PC-3 (cell line): ENCODE measurements at regions not wholly inside any gene's neighbourhood (a gene's known extent, or its start where the extent isn't known, plus 50 kb on each side); places are given as distances from the start of the nearest gene placed in this dataset.

Source experiments
- ATAC-seq: fragments of 200-7000 bp; cut with Tn5 transposase; 2 replicates; pipeline ENCODE4 v1.9.1; 2020; ENCODE audit warnings: mild to moderate bottlenecking, moderate library complexity
- BruUV-seq: library from RNA; stranded (reverse); fragments of 400-500 nt; replicated peaks from 2 replicates; lab custom pipeline; 2021; lab: Mats Ljungman, UMichigan
- CTCF ChIA-PET: fragments of 300-600 bp; sonication (Branson Sonifier 250); formaldehyde crosslinking; loops from one replicate; lab custom pipeline; 2022; ENCODE audit warnings: antibody characterized with exemption; lab: Charles Lee
- POLR2A ChIA-PET: fragments of 300-600 bp; sonication (Branson Sonifier 250); formaldehyde crosslinking; loops from one replicate; lab custom pipeline; 2022; ENCODE audit warnings: antibody characterized with exemption; ENCODE audit not compliant: unreplicated experiment; lab: Charles Lee
- DNase-seq: peaks from one replicate; pipeline ENCODE4 v3.0.0-alpha.2; 2015
- H2AFZ ChIP-seq: fragments of 300-600 bp; sonication (generic); 2 replicates; pipeline ENCODE4 v1.6.0; 2016; ENCODE audit warnings: antibody characterized with exemption, low read length
- H3F3A ChIP-seq: fragments of 300-600 bp; sonication (generic); one replicate; pipeline ENCODE4 v1.6.0; 2017; ENCODE audit warnings: antibody characterized with exemption, low read length, control low read depth, mild to moderate bottlenecking; ENCODE audit not compliant: unreplicated experiment
- H3K27ac ChIP-seq: fragments of 300-600 bp; sonication (generic); 2 replicates; pipeline ENCODE4 v1.5.1; 2016; ENCODE audit warnings: mild to moderate bottlenecking, low read length
- H3K27me3 ChIP-seq: fragments of 300-600 bp; sonication (generic); 2 replicates; pipeline ENCODE4 v1.6.1; 2016; ENCODE audit warnings: low read length, mixed read lengths
- H3K36me3 ChIP-seq: fragments of 300-600 bp; sonication (generic); 2 replicates; pipeline ENCODE4 v1.6.1; 2016; ENCODE audit warnings: low read depth, mixed run types, low read length, mixed read lengths
- H3K4me1 ChIP-seq: fragments of 300-600 bp; sonication (generic); 2 replicates; pipeline ENCODE4 v1.5.1; 2016; ENCODE audit warnings: low read length; ENCODE audit not compliant: insufficient read depth
- H3K4me2 ChIP-seq: fragments of 300-600 bp; sonication (generic); 2 replicates; pipeline ENCODE4 v1.6.0; 2016; ENCODE audit warnings: low read length
- H3K4me3 ChIP-seq: fragments of 300-600 bp; sonication (generic); 2 replicates; pipeline ENCODE4 v1.5.1; 2016; ENCODE audit warnings: mild to moderate bottlenecking, low read length, mixed read lengths
- H3K79me2 ChIP-seq: fragments of 300-600 bp; sonication (generic); 2 replicates; pipeline ENCODE4 v1.6.1; 2017; ENCODE audit warnings: low read length, mixed read lengths
- H3K9ac ChIP-seq: fragments of 300-600 bp; sonication (generic); 2 replicates; pipeline ENCODE4 v1.6.0; 2016; ENCODE audit warnings: mild to moderate bottlenecking, low read length
- H3K9me2 ChIP-seq: fragments of 300-600 bp; sonication (generic); replicated peaks from 2 replicates; pipeline ENCODE4 v1.6.1; 2016; ENCODE audit warnings: mixed run types, low read length, mixed read lengths
- H3K9me3 ChIP-seq: fragments of 300-600 bp; sonication (generic); 2 replicates; pipeline ENCODE4 v1.6.1; 2016; ENCODE audit warnings: low read length, mixed read lengths
- H4K20me1 ChIP-seq: fragments of 300-600 bp; sonication (generic); 2 replicates; pipeline ENCODE4 v1.6.1; 2016; ENCODE audit warnings: low read length, mixed read lengths
- CTCF ChIP-seq: fragments of 300-600 bp; sonication (generic); conservative IDR thresholded peaks from 2 replicates; pipeline ENCODE4 v1.5.1; 2017; ENCODE audit warnings: antibody characterized with exemption, low read depth, mild to moderate bottlenecking, low read length
- EZH2 ChIP-seq: fragments of 300-600 bp; sonication (generic); IDR thresholded peaks from one replicate; pipeline ENCODE4 v1.6.1; 2017; ENCODE audit warnings: antibody characterized with exemption, mild to moderate bottlenecking, low read length; ENCODE audit not compliant: unreplicated experiment
- EZH2phosphoT487 ChIP-seq: fragments of 300-600 bp; sonication (generic); IDR thresholded peaks from 2 replicates; pipeline ENCODE4 v1.6.1; 2018; ENCODE audit warnings: mild to moderate bottlenecking, antibody characterized with exemption, low read length, borderline replicate concordance
- intact Hi-C: fragments of 100-400 bp; cut with micrococcal nuclease; formaldehyde crosslinking; loops from 2 replicates; pipeline ENCODE4 v1.9.0; 2023

GRCh38 chr1:168372307-168372706 is 91.6 kb downstream of the TBX19 start:
- Histone ChIP-seq H3K9me3 (no peaks in the 10 kb centered on the region), H3K9ac (no peak overlapping the region), H3K27ac (no peak overlapping the region), H3K4me3 (no peak overlapping the region), H2AFZ (no peak overlapping the region), H3K4me2 (no peak overlapping the region), H3K4me1 (peaks cover 16% of the 10 kb centered on the region), H3K36me3 (no peaks in the 10 kb centered on the region), H4K20me1 (no peaks in the 10 kb centered on the region), H3K27me3 (no peaks in the 10 kb centered on the region), H3K9me2 (no peaks in the 10 kb centered on the region), H3K79me2 (no peaks in the 10 kb centered on the region), H3F3A (no peaks in the 10 kb centered on the region)
- ATAC-seq, result no peak
- DNase-seq, result no peak
- TF ChIP-seq EZH2, result no peak
- intact Hi-C loops, result no loop called here
- BruUV-seq, result no TSS peak
- CTCF ChIA-PET, result no interaction called here
- POLR2A ChIA-PET, result no interaction called here

DNA sequence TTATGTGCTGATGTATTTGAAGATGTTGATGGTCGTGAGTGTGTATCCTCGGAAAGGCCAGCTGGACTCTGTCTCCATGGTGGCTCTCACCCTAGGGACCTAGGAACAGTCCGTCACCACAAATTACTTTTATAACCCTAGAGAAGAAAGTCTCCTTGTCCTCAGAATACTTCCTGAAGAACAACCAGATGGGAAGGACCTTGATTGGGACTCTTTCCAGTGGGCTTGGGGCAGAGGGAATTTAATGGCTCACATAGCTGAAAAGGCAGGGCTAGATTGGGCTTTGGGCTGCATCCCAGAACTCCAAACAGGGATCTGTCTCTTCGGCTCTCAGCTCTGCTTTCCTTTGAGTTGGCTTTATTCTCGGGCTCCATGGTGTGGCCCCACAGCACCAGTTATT is 90.8 kb downstream of the TBX19 start:
- no peaks in the 10 kb centered on the region for H3K9me2 ChIP-seq
- ATAC-seq (no peak), DNase-seq (no peak)
- H3K4me1 ChIP-seq, result peaks cover 16% of the 10 kb centered on the region
- no peak overlapping the region for H3K4me2 ChIP-seq
- no peaks in the 10 kb centered on the region for H3K79me2 ChIP-seq
- H4K20me1 ChIP-seq, result no peaks in the 10 kb centered on the region
- ChIA-PET CTCF (no interaction called here), POLR2A (no interaction called here)
- H3K27ac ChIP-seq, result no peak overlapping the region
- no peaks in the 10 kb centered on the region for H3K9me3 ChIP-seq
- BruUV-seq, result no TSS peak
- no peak overlapping the region for H3K4me3 ChIP-seq
- H3F3A ChIP-seq, result no peaks in the 10 kb centered on the region
- H3K36me3 ChIP-seq, result no peaks in the 10 kb centered on the region
- H3K9ac ChIP-seq, result no peak overlapping the region
- intact Hi-C loops, result no loop called here
- TF ChIP-seq EZH2, result no peak
- no peak for TF ChIP-seq EZH2phosphoT487
- TF ChIP-seq CTCF, result no peak
- H2AFZ ChIP-seq, result no peak overlapping the region
- no peaks in the 10 kb centered on the region for H3K27me3 ChIP-seq

DNA sequence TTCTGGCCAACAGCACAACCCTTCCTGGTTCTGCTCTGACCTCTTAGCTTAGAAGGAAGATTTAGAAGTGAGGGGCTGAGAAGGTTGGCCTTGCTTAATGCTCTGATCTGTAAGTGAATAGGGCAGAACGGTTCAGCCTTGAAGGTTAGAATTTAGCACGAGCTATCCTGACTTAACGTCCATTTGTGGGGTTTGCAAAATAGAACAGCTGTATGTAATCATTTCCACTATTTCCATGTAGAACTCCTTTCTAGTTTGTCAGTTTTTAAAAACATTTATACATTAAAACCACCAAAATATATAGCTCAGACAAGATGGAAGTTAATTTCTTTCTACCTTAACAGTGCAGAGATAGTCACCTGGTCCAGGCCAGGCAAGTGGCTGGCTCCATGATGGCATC is 89.9 kb downstream of the TBX19 start:
- ATAC-seq, result no peak
- H3K36me3 ChIP-seq, result no peaks in the 10 kb centered on the region
- H3F3A ChIP-seq, result no peaks in the 10 kb centered on the region
- no TSS peak for BruUV-seq
- no peak overlapping the region for H3K9ac ChIP-seq
- ChIA-PET CTCF (no interaction called here), POLR2A (no interaction called here)
- no peak overlapping the region for H2AFZ ChIP-seq
- H3K4me1 ChIP-seq, result peaks cover 16% of the 10 kb centered on the region
- intact Hi-C loops, result no loop called here
- DNase-seq, result no peak
- H3K27me3 ChIP-seq, result no peaks in the 10 kb centered on the region
- TF ChIP-seq CTCF (no peak), EZH2phosphoT487 (no peak), EZH2 (no peak)
- no peak overlapping the region for H3K4me3 ChIP-seq
- no peaks in the 10 kb centered on the region for H3K9me3 ChIP-seq
- no peak overlapping the region for H3K27ac ChIP-seq
- H3K9me2 ChIP-seq, result no peaks in the 10 kb centered on the region
- no peaks in the 10 kb centered on the region for H3K79me2 ChIP-seq
- no peak overlapping the region for H3K4me2 ChIP-seq
- no peaks in the 10 kb centered on the region for H4K20me1 ChIP-seq
